ENCODE measurements at regions not wholly inside any gene's neighbourhood (a gene's known extent, or its start where the extent isn't known, plus 50 kb on each side); places are given as distances from the start of the nearest gene placed in this dataset.

DNA sequence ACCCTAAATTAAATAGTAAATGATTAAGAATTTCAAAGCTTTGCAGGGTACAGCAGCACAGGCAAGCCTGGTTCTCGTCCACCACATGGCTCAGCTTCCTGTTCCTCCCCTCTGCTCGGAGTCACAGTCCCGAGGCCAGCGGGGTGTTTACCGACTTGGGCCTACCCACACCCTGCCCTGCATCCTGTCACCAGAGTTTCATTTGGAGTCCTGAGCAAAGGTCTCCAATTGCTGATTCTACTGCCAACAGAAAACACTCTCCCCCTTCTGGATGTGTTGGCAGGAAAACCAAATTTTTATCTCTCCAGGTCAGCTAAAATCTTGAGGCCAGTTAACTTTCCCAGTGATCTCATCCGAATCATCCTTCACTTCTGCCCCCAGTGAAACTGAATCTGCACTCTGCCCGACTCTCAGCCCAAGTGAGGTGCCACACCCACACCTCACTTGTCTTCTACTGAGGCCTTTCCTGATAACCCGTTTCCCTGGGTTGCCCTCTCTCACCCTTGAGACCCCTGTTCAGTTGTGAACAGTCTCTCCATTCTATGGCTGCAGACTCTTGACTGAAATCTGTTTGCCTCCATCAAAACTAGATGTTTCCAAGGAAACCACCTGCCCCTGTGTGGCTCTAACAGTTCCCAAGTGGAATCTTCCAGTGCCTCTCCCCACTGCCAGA, 71.2 kb downstream of the VCPKMT start:
- no peak for TF ChIP-seq EZH2 (IDR thresholded peaks at IDR 0.05; ENCODE audit: borderline replicate concordance, low read depth, low read length, poor library complexity, severe bottlenecking)
- TF ChIP-seq, protein P1, sequence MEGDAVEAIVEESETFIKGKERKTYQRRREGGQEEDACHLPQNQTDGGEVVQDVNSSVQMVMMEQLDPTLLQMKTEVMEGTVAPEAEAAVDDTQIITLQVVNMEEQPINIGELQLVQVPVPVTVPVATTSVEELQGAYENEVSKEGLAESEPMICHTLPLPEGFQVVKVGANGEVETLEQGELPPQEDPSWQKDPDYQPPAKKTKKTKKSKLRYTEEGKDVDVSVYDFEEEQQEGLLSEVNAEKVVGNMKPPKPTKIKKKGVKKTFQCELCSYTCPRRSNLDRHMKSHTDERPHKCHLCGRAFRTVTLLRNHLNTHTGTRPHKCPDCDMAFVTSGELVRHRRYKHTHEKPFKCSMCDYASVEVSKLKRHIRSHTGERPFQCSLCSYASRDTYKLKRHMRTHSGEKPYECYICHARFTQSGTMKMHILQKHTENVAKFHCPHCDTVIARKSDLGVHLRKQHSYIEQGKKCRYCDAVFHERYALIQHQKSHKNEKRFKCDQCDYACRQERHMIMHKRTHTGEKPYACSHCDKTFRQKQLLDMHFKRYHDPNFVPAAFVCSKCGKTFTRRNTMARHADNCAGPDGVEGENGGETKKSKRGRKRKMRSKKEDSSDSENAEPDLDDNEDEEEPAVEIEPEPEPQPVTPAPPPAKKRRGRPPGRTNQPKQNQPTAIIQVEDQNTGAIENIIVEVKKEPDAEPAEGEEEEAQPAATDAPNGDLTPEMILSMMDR (conservative IDR thresholded peaks at IDR 0.05; ENCODE audit: low read depth, low read length) = no peak

Measured in A673 (cell line).